Mesodermal cell (in vitro differentiated cells): ENCODE measurements at regions not wholly inside any gene's neighbourhood (a gene's known extent, or its start where the extent isn't known, plus 50 kb on each side); places are given as distances from the start of the nearest gene placed in this dataset.
A peak's percentile ranks its signal among the peaks of the same experiment; 100 is the strongest.

Source experiments
- H3K27ac ChIP-seq: 2 replicates; pipeline ENCODE4 v1.7.0; 2013; ENCODE audit warnings: mild to moderate bottlenecking, low read depth, low read length, moderate library complexity; ENCODE audit not compliant: severe bottlenecking
- H3K36me3 ChIP-seq: 2 replicates; pipeline ENCODE4 v1.7.1; 2013; ENCODE audit warnings: mild to moderate bottlenecking, low read length, moderate library complexity; ENCODE audit not compliant: control insufficient read depth, insufficient read depth
- H3K4me1 ChIP-seq: one replicate; pipeline ENCODE4 v1.7.1; 2013; ENCODE audit warnings: mild to moderate bottlenecking, low read length; ENCODE audit not compliant: insufficient read depth, control insufficient read depth, poor library complexity, severe bottlenecking
- H3K4me3 ChIP-seq: 2 replicates; pipeline ENCODE4 v1.7.0; 2013; ENCODE audit warnings: low read length, control low read depth, mild to moderate bottlenecking; ENCODE audit not compliant: insufficient read depth, poor library complexity, severe bottlenecking; ENCODE audit errors: extremely low read depth
- H3K9me3 ChIP-seq: 2 replicates; pipeline ENCODE4 v1.7.1; 2013; ENCODE audit warnings: mild to moderate bottlenecking, low read length, moderate library complexity; ENCODE audit not compliant: control insufficient read depth
- WGBS, 2 experiments: methylation state at CpG; one replicate each; pipeline ENCODE4 v1.1.5; 2013; ENCODE audit warnings: missing lambda C conversion rate in 2 of 2; ENCODE audit not compliant: insufficient coverage in 2 of 2; 5-methylcytosine and 5-hydroxymethylcytosine counted together

GRCh38 chr15:46394463-46394862 lies 759.6 kb downstream of the SQOR start:
- H3K27ac ChIP-seq = peak overlapping the region; percentile 11
- no peaks in the 10 kb centered on the region for H3K36me3 ChIP-seq
- H3K9me3 ChIP-seq = no peaks in the 10 kb centered on the region
- 93 to 96% methylated on average over 1 to 2 of the region's 2 CpGs for WGBS, 2 experiments
- H3K4me1 ChIP-seq = no peaks in the 10 kb centered on the region
- H3K4me3 ChIP-seq = no peak overlapping the region

DNA sequence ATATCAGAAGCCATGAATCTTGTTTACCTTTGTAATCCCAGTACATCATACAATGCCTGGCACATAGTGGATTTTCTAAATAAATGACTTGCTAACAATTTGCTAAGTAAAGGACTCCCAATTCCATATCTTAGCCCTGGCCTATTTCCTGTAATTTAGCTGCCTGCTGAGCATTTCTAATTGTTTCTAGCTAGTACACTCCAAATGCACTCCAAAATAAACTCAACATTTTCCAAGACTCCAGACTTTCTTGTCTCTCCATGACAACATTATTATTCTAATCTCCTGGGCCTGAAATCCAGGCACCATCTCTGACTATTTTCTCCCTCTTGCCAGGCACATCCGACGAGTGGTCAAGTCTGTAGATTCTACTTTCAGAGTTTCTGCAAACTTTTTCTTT lies 773.5 kb downstream of the SQOR start:
- H3K27ac ChIP-seq = no peak overlapping the region
- no peaks in the 10 kb centered on the region for H3K36me3 ChIP-seq
- peaks cover 6% of the 10 kb centered on the region for H3K4me1 ChIP-seq
- H3K4me3 ChIP-seq = no peak overlapping the region
- H3K9me3 ChIP-seq = no peaks in the 10 kb centered on the region
- no CpG with 5 or more reads among the region's 2 CpGs for WGBS, 2 experiments

DNA sequence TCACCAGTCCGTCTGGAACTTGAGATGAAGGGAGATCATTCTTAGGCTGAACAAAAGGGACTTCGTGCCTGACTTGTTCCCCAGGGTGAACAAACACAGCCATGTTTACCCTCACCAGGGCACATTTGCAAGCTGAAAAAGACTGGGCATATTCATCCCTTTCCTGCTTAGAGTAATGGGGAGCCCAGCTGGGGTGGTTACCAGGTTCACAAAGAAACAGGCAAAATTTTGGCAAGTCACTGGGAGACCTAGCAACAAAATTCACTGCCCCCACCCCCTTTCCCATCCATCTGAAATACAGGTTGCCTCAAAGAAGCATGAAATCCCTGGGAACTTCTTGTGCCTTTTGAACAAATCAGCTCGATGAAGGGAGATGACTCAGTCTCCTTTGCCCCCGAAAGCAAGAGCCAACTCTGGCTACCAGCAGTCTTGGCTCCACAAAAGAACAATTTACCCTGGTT lies 775.0 kb downstream of the SQOR start:
- H3K4me3 ChIP-seq = no peak overlapping the region
- no peaks in the 10 kb centered on the region for H3K36me3 ChIP-seq
- no peaks in the 10 kb centered on the region for H3K9me3 ChIP-seq
- peaks cover 9% of the 10 kb centered on the region for H3K4me1 ChIP-seq
- 75 to 77% methylated on average over 3 to 4 of the region's 4 CpGs for WGBS, 2 experiments
- H3K27ac ChIP-seq = no peak overlapping the region

- Histone ChIP-seq H3K36me3 (no peaks in the 10 kb centered on the region), H3K4me3 (no peak overlapping the region), H3K27ac (no peak overlapping the region), H3K4me1 (peaks cover 9% of the 10 kb centered on the region), H3K9me3 (no peaks in the 10 kb centered on the region)
- 86 to 100% methylated on average over 1 of the region's 2 CpGs for WGBS, 2 experiments
Measured at GRCh38 chr15:46410705-46411104, 775.9 kb downstream of the SQOR start.

- Histone ChIP-seq H3K4me1 (peaks cover 19% of the 10 kb centered on the region), H3K9me3 (no peaks in the 10 kb centered on the region), H3K36me3 (no peaks in the 10 kb centered on the region), H3K4me3 (no peak overlapping the region), H3K27ac (no peak overlapping the region)
- 100% methylated on average over 1 of the region's 2 CpGs; no CpG with 5 or more reads in 1 of the 2 experiments for WGBS, 2 experiments
Measured at GRCh38 chr15:46411900-46412299, 777.1 kb downstream of the SQOR start.

DNA sequence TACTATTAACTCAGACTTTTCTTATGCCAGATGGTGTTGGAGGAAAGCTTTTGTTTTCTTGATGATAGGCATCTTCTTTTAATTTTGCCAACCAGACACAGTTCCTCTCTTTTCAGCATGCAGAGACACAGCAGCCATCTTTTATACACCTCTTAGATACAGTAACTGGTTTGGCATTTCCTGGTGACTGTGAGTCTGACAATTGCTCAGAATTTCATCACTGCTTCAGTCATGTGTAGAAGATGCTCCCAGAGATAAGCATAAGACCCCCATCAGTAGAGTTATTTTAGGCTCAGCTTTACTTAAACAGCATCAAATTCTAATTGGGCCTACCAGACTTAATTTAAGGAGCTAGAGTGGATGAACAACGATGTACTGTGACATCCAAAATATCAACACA lies 779.0 kb downstream of the SQOR start:
- Histone ChIP-seq H3K36me3 (no peaks in the 10 kb centered on the region), H3K27ac (peak overlapping the region; percentile 31), H3K4me1 (peaks cover 19% of the 10 kb centered on the region), H3K9me3 (no peaks in the 10 kb centered on the region), H3K4me3 (no peak overlapping the region)
- no CpG with 5 or more reads among the region's 1 CpG for WGBS, 2 experiments

- no peak overlapping the region for H3K4me3 ChIP-seq
- no peaks in the 10 kb centered on the region for H3K36me3 ChIP-seq
- H3K27ac ChIP-seq = peak overlapping the region; percentile 19
- H3K4me1 ChIP-seq = peaks cover 19% of the 10 kb centered on the region
- no peaks in the 10 kb centered on the region for H3K9me3 ChIP-seq
- WGBS, 2 experiments = 80% methylated on average over 1 of the region's 1 CpG; no CpG with 5 or more reads in 1 of the 2 experiments
Measured at GRCh38 chr15:46416544-46416943, 781.7 kb downstream of the SQOR start.

DNA sequence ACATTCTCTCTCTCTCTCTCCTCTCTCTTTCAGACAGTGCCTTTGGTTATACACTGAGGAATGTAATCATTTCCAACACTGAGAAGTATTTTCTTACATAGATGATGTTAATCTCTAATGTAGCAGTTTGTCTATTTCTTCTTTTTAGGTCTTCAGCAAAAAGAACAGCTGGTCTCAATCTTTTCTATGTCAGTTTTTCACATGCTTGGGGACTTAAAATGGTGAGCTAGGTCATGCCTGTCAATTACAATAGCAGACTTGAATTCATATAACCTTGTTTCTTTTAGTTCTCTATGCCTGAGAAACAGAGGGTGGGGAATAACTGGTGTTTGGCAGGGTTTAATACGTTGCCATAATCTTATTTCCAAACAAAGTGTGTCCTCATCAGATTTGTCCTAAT lies 786.2 kb downstream of the SQOR start:
- WGBS, 2 experiments = no CpG with 5 or more reads among the region's 1 CpG
- Histone ChIP-seq H3K4me1 (peaks cover 8% of the 10 kb centered on the region), H3K36me3 (no peaks in the 10 kb centered on the region)

GRCh38 chr15:46441294-46442062 lies 806.6 kb downstream of the SQOR start:
- no peak overlapping the region for H3K4me3 ChIP-seq
- peak overlapping the region; percentile 17 for H3K27ac ChIP-seq
- peaks cover 5% of the 10 kb centered on the region for H3K4me1 ChIP-seq
- no peaks in the 10 kb centered on the region for H3K36me3 ChIP-seq
- 94 to 100% methylated on average over 2 of the region's 4 CpGs for WGBS, 2 experiments
- no peaks in the 10 kb centered on the region for H3K9me3 ChIP-seq

More for the DNA sequence above, 786.2 kb downstream of the SQOR start:
- no peak overlapping the region for H3K27ac ChIP-seq
- no peaks in the 10 kb centered on the region for H3K9me3 ChIP-seq
- H3K4me3 ChIP-seq = no peak overlapping the region

DNA sequence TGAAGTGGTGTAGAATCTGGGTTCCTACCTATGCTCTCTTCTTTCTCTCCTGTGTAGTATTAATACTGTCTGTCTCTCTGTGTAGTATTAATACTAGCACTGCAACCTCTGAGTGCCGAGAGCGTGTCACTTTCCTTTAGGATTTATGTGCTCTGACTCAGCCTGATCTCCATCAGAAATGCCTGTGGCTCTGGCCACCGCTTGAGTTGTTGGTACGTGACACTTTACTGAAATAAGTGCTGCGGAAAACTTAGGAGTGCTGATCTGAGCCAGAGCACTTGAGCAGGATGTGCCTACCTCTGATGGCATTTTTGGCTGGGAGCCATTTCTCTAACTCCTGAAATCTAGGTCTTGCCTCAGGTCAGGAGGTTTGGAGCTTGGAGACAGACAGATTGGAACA lies 807.4 kb downstream of the SQOR start:
- H3K4me1 ChIP-seq = peaks cover 5% of the 10 kb centered on the region
- no peak overlapping the region for H3K4me3 ChIP-seq
- peak overlapping the region; percentile 19 for H3K27ac ChIP-seq
- 84 to 88% methylated on average over 5 of the region's 5 CpGs for WGBS, 2 experiments
- H3K36me3 ChIP-seq = no peaks in the 10 kb centered on the region
- no peaks in the 10 kb centered on the region for H3K9me3 ChIP-seq

GRCh38 chr15:46442901-46443590 lies 808.2 kb downstream of the SQOR start:
- 100% methylated on average over 1 of the region's 1 CpG; no CpG with 5 or more reads in 1 of the 2 experiments for WGBS, 2 experiments
- Histone ChIP-seq H3K4me1 (peaks cover 5% of the 10 kb centered on the region), H3K4me3 (no peak overlapping the region), H3K27ac (peak overlapping the region; percentile 19), H3K9me3 (no peaks in the 10 kb centered on the region), H3K36me3 (no peaks in the 10 kb centered on the region)
